PFSK-1 (cell line): ENCODE measurements at regions not wholly inside any gene's neighbourhood (a gene's known extent, or its start where the extent isn't known, plus 50 kb on each side); places are given as distances from the start of the nearest gene placed in this dataset.

ENCODE experiments used
- POLR2AphosphoS5 ChIP-seq: IDR thresholded peaks from 2 replicates; pipeline ENCODE4 v1.6.1; 2012; ENCODE audit warnings: low read depth, mild to moderate bottlenecking, control low read depth, low read length, moderate library complexity
- SIN3A ChIP-seq: IDR thresholded peaks from 2 replicates; pipeline ENCODE4 v1.6.1; 2012; ENCODE audit warnings: mild to moderate bottlenecking, low read length, moderate library complexity, borderline replicate concordance; ENCODE audit not compliant: insufficient read depth

DNA sequence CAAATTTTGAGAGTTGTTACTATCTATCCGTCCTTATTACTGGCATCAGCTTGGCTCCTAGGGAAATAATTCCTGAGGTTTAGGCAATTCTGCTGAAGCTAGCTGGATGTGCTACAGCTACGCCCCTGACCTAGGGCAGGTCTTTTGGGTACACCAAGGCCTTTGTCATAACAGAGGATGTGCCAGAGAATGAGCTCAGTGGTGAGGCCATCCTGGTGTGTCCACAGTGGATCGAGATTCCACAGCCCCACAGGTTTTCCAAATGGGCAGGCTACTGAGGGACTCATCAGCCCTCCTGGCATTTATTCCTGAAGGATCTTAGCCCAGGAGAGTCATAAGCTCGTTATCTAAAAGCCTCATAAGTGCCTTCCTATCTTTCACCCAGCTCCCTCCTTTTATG is 475.2 kb upstream of the USP24 start:
- no peak for TF ChIP-seq SIN3A
- no peak for TF ChIP-seq POLR2AphosphoS5
